T-helper 1 cell treated with Interleukin-12 subunit alpha and Interleukin-12 subunit beta and Interleukin-4 antibody, amounts not matched to agents 30 μg/mL and 1 μg/mL, for 36 hours (primary cell): ENCODE measurements at regions not wholly inside any gene's neighbourhood (a gene's known extent, or its start where the extent isn't known, plus 50 kb on each side); places are given as distances from the start of the nearest gene placed in this dataset.

ENCODE experiments used
- H3K27ac Mint-ChIP-seq: one replicate; pipeline ENCODE4 v1.8.0; 2021; ENCODE audit warnings: mild to moderate bottlenecking, mixed read lengths
- H3K27me3 Mint-ChIP-seq: one replicate; pipeline ENCODE4 v1.8.0; 2021; ENCODE audit warnings: low read depth, mixed read lengths
- H3K36me3 Mint-ChIP-seq: one replicate; pipeline ENCODE4 v1.8.0; 2021; ENCODE audit warnings: low read depth, mixed read lengths
- H3K4me1 Mint-ChIP-seq: one replicate; pipeline ENCODE4 v1.8.0; 2021; ENCODE audit warnings: low read depth, mixed read lengths
- H3K4me3 Mint-ChIP-seq: one replicate; pipeline ENCODE4 v1.8.0; 2021; ENCODE audit warnings: mild to moderate bottlenecking, moderate library complexity, mixed read lengths
- H3K9me3 Mint-ChIP-seq: one replicate; pipeline ENCODE4 v1.8.0; 2021; ENCODE audit warnings: mixed read lengths

DNA sequence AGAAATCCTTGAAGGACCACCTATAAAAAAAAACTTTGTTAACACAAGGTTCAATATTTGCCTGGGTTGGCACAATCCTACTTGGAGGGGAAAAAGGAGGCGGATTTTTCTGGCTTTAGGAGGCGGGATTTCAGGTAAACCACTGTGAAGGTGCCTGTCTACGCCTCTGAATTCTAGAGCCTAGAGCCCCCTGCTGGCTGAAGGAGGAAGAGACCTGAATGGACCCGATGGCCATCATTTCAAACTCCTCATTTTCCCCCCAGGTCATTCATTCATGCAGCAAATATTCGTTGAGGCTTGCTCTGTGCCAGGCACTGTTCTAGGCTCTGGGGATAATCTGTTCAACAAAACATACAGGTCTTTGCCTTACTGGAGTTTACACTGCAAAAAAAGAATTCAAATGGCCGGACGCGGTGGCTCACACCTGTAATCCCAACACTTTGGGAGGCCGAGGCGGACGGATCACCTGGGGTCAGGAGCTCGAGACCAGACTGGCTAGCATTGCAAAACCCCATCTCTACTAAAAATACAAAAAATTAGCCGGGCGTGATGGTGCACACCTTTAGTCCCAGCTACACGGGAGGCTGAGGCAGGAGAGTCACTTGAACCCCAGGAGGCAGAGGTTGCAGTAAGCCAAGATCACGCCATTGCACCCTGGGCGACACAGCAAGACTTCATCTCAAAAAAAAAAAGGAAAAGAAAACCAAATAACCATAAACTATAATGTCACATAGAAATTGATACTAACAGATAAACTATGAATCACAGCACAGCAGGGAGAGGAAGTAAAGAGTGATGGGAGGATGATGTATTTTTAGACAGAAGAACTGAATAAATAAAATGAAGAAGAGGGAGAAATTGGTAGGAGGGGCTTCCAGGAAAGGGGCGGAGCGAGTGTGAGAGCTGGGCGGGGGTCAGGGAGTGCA is 90.1 kb upstream of the NFE2L3 start:
- H3K4me1 Mint-ChIP-seq: peaks cover 6% of the 10 kb centered on the region
- no peaks in the 10 kb centered on the region for H3K36me3 Mint-ChIP-seq
- no peak overlapping the region for H3K4me3 Mint-ChIP-seq
- H3K27ac Mint-ChIP-seq: no peak overlapping the region
- peaks cover 16% of the 10 kb centered on the region for H3K27me3 Mint-ChIP-seq
- no peaks in the 10 kb centered on the region for H3K9me3 Mint-ChIP-seq

DNA sequence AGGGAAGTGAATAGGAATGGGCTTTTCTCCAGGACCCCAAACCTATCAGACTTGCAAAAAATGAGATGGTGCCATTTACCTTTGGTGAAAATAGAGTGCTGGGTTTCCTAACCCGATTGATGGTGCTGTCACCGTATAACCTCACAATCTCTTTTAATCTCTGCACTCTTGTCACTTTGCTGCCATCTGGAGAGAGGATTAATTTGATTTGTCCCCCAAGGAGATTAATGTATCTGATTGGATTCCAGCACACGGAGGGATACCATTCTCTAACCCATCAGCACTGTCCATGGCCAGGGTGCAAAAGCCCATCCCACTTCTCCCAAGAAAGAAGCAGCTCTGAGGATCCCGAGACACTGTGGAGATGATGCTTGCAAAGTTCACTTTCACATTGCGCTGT is 86.3 kb upstream of the NFE2L3 start:
- Mint-ChIP-seq H3K4me1 (peaks cover 6% of the 10 kb centered on the region), H3K27ac (no peak overlapping the region), H3K4me3 (no peak overlapping the region), H3K27me3 (peaks cover 12% of the 10 kb centered on the region), H3K36me3 (no peaks in the 10 kb centered on the region), H3K9me3 (no peaks in the 10 kb centered on the region)

DNA sequence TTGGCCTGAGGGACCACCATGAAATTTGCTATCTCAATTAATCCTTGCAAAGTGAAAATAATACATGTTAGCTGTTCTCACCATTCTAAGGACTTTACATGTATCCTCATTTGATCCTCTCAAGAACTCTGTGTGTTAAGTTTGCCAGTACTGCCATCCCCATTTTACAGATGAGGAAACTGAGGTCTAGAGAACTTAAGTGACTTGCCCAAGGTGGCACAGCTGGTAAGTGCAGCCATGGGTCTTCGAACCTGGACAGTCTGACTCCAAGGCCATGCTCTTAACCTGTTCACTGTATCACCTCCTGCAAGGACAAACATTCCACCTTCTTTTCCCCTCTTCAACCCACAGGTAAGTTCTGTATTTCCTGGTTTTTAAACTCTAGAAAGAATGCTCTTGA is 85.3 kb upstream of the NFE2L3 start:
- Mint-ChIP-seq H3K9me3 (no peaks in the 10 kb centered on the region), H3K27ac (no peak overlapping the region), H3K4me1 (no peaks in the 10 kb centered on the region), H3K4me3 (no peak overlapping the region), H3K27me3 (peaks cover 17% of the 10 kb centered on the region), H3K36me3 (no peaks in the 10 kb centered on the region)

DNA sequence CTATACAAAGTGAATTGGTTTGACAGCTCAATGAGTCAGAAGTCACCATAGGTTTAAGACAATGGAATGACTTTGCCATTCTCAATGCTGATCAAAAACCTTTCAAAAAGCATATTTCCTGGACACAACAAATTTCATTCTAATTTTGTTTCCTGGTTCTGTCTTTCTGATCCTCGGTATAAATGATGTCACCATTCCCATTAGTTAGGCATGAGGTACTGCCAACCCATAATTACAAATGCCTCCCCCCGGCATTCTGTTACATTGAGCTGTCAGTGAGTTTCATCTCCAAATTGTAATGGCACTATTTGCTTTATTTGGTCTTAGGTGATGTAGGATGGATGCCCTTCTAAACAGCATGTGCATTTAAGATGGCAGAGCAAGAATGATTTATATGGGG is 81.7 kb upstream of the NFE2L3 start:
- no peaks in the 10 kb centered on the region for H3K36me3 Mint-ChIP-seq
- no peaks in the 10 kb centered on the region for H3K9me3 Mint-ChIP-seq
- H3K27me3 Mint-ChIP-seq: peaks cover 37% of the 10 kb centered on the region
- H3K4me1 Mint-ChIP-seq: peaks cover 3% of the 10 kb centered on the region
- no peak overlapping the region for H3K4me3 Mint-ChIP-seq
- no peak overlapping the region for H3K27ac Mint-ChIP-seq

DNA sequence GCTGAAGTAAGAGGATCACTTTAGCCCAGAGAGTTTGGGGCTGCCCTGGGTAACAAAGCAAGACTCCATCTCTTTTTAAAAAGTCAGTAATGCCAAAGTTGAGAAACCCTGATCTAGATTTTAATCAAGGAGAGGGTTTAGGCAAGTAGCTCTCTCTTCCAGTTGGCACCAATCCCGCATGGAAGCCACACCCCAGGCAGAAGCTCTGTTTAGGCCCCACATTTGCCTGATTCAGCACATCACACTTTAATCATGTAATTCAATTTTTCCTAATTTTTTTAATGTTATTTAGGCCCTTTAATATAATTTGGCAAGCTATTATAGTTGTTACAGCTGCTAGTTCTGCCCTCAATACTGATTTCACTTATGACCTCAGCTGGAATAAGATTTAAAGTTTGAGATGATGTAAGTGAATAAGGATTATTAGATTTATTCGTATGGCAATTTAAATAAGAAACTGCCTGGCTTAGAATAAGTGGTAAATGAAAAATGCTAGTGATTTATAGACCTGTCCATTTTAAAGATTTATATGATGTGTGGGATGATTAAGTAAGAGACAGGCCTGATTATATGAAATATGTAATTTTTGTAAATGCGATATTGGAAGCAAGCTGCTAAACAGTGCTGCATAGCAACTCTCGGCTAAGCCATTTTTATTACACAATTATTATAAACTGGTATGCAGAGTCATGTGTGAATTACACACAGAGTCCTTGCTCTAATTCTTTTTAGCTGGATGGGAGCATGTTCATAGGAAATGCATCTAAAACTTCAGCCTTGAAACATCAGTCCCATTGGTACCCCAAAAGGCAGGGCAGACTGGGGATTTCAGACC is 80.2 kb upstream of the NFE2L3 start:
- H3K4me1 Mint-ChIP-seq: peaks cover 3% of the 10 kb centered on the region
- no peaks in the 10 kb centered on the region for H3K36me3 Mint-ChIP-seq
- peaks cover 53% of the 10 kb centered on the region for H3K27me3 Mint-ChIP-seq
- no peak overlapping the region for H3K4me3 Mint-ChIP-seq
- H3K9me3 Mint-ChIP-seq: no peaks in the 10 kb centered on the region
- no peak overlapping the region for H3K27ac Mint-ChIP-seq

DNA sequence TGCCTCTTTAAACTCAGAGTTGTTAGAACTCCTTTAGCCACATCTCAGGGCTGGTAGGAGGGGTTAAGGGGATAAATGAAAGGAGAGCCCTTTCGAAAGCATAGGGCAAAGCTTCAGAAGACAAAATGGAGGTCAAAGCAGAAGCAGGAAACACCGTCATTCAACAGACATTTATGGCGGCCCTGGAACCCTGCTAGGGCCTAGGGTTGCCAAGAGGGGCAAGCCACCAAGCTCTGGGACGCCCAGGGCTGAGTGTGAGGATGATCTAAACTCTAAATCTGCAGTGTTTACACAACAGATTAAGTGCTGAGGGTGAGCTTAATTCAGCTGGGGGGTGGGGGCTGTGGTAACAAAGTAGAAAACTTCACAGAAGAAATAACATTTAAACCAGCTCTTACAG is 79.0 kb upstream of the NFE2L3 start:
- Mint-ChIP-seq H3K27me3 (peaks cover 65% of the 10 kb centered on the region), H3K4me1 (peaks cover 3% of the 10 kb centered on the region), H3K36me3 (no peaks in the 10 kb centered on the region), H3K4me3 (no peak overlapping the region), H3K9me3 (no peaks in the 10 kb centered on the region), H3K27ac (no peak overlapping the region)

- Mint-ChIP-seq H3K9me3 (no peaks in the 10 kb centered on the region), H3K27me3 (peaks cover 83% of the 10 kb centered on the region), H3K27ac (no peak overlapping the region), H3K4me1 (peaks cover 9% of the 10 kb centered on the region), H3K36me3 (no peaks in the 10 kb centered on the region), H3K4me3 (no peak overlapping the region)
These were observed 77.1 kb upstream of the NFE2L3 start for GRCh38 chr7:26074919-26075318.

- Mint-ChIP-seq H3K27ac (no peak overlapping the region), H3K4me3 (no peak overlapping the region), H3K27me3 (peaks cover 90% of the 10 kb centered on the region), H3K9me3 (no peaks in the 10 kb centered on the region), H3K4me1 (peaks cover 9% of the 10 kb centered on the region), H3K36me3 (no peaks in the 10 kb centered on the region)
These were observed 75.3 kb upstream of the NFE2L3 start for GRCh38 chr7:26076691-26077090.

DNA sequence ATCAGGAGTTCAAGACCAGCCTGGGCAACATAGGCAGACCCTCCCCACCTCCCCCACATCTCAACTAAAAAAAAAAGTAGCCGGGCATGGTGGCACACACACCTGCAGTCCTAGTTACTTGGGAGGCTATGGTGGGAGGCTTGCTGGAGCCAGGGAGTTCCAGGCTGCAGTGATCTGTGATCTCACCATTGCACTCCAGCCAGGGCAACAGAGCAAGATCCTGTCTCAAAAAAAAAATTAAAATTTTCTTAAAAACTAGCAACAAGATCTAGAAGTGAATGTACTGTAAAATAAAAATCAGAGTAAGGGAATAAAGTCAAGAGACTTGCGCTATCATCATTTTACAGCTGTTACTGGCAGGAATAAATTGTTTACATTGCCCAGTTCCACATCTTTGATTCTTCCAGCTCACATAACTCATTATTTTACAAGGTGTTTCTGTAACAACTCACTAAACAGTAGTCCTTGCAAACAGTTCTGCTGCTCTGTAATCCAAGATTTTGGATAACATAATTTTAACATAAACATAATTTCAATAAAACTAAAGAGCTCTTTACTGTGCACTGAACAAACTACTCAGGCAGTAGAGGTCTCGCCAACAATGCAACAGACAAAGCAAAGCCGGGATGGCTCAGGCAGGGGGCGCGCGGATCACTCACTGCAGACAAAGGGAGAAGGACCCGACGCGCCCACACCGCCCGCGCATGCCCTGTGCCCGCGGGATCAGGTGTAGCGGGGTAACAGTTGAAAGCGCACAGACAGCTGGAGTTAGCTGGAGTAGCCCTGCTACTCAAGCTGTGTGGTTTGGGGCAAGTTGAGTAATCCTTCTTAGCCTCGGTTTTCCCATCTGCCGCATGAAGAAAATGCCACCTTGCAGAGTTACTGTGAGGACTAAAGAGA is 73.3 kb upstream of the NFE2L3 start:
- Mint-ChIP-seq H3K4me1 (peaks cover 6% of the 10 kb centered on the region), H3K27ac (no peak overlapping the region), H3K27me3 (peaks cover 90% of the 10 kb centered on the region), H3K4me3 (no peak overlapping the region), H3K9me3 (no peaks in the 10 kb centered on the region), H3K36me3 (no peaks in the 10 kb centered on the region)

DNA sequence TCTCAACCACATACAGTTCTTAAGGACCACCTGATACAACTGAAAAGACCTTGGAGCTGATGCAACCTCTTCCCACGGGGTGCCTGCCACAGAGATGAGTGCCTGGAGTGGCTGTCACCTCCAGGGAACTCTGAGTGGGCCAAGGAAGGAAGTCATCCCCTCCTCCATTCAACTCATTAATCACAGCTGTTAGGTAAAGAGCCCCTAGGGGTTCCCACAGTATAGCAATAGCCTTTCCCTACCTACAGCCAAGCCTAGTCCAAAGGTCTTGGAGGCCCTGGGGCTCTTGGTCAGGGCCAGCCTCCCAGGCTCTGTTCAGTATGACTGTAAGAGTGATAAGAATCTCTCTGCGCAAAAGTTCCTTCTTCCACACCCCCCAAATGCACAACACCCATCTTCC is 70.4 kb upstream of the NFE2L3 start:
- Mint-ChIP-seq H3K27ac (no peak overlapping the region), H3K4me1 (peaks cover 6% of the 10 kb centered on the region), H3K27me3 (peaks cover 63% of the 10 kb centered on the region), H3K36me3 (no peaks in the 10 kb centered on the region), H3K4me3 (no peak overlapping the region), H3K9me3 (no peaks in the 10 kb centered on the region)

GRCh38 chr7:26083113-26083512 is 68.9 kb upstream of the NFE2L3 start:
- H3K36me3 Mint-ChIP-seq: no peaks in the 10 kb centered on the region
- peaks cover 6% of the 10 kb centered on the region for H3K4me1 Mint-ChIP-seq
- H3K9me3 Mint-ChIP-seq: no peaks in the 10 kb centered on the region
- H3K27ac Mint-ChIP-seq: no peak overlapping the region
- no peak overlapping the region for H3K4me3 Mint-ChIP-seq
- H3K27me3 Mint-ChIP-seq: peaks cover 49% of the 10 kb centered on the region

DNA sequence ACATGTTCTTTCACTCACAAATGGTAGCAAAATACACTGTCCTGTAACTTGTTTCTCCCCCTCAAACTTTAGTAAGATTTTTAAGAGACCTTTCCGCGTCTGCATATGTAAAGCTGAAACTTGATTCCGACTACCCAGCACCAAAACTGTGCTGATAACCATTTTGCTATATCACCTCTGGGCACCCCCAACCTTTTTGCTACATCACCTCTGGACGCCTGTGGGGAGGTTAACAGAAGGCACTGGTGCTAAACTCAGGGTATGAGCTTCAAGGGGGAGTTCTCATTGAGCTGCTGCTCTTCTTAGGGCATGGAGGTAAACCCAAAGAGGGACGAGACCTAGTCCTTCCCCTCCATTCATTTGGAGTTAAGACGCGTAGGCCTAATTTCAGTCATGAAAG is 67.6 kb upstream of the NFE2L3 start:
- Mint-ChIP-seq H3K27ac (no peak overlapping the region), H3K36me3 (no peaks in the 10 kb centered on the region), H3K4me3 (no peak overlapping the region), H3K27me3 (peaks cover 36% of the 10 kb centered on the region), H3K4me1 (peaks cover under 1% of the 10 kb centered on the region), H3K9me3 (no peaks in the 10 kb centered on the region)

- Mint-ChIP-seq H3K36me3 (no peaks in the 10 kb centered on the region), H3K27me3 (peaks cover 22% of the 10 kb centered on the region), H3K27ac (no peak overlapping the region), H3K9me3 (no peaks in the 10 kb centered on the region), H3K4me1 (peaks cover under 1% of the 10 kb centered on the region), H3K4me3 (no peak overlapping the region)
These were observed 66.2 kb upstream of the NFE2L3 start for GRCh38 chr7:26085771-26086170.
